Daoy (cell line): ENCODE measurements at regions not wholly inside any gene's neighbourhood (a gene's known extent, or its start where the extent isn't known, plus 50 kb on each side); places are given as distances from the start of the nearest gene placed in this dataset.
A peak's percentile ranks its signal among the peaks of the same experiment; 100 is the strongest.

ENCODE experiments used
- DNase-seq: peaks from one replicate; pipeline ENCODE4 v3.0.0-alpha.2; 2015; ENCODE audit warnings: low read depth

- DNase-seq = no peak
Measured at GRCh38 chr10:4529266-4529665, 296.7 kb upstream of the AKR1E2 start.

- DNase-seq = peak; percentile 15
Measured at GRCh38 chr10:4527281-4527970, 298.6 kb upstream of the AKR1E2 start.

GRCh38 chr10:4526311-4526731 lies 299.7 kb upstream of the AKR1E2 start:
- DNase-seq = no peak

GRCh38 chr10:4525103-4525502 lies 300.9 kb upstream of the AKR1E2 start:
- DNase-seq = no peak

GRCh38 chr10:4522296-4523000 lies 303.6 kb upstream of the AKR1E2 start:
- no peak for DNase-seq

- no peak for DNase-seq
Measured at GRCh38 chr10:4519658-4520402, 306.2 kb upstream of the AKR1E2 start.

GRCh38 chr10:4517746-4518145 lies 308.3 kb upstream of the AKR1E2 start:
- no peak for DNase-seq

GRCh38 chr10:4515721-4516120 lies 310.3 kb upstream of the AKR1E2 start:
- no peak for DNase-seq

GRCh38 chr10:4514445-4515108 lies 311.4 kb upstream of the AKR1E2 start:
- no peak for DNase-seq

- DNase-seq = peak; percentile 53
Measured at GRCh38 chr10:4512671-4513240, 313.3 kb upstream of the AKR1E2 start.

- DNase-seq = no peak
Measured at GRCh38 chr10:4512196-4512595, 313.8 kb upstream of the AKR1E2 start.

- DNase-seq = no peak
Measured at GRCh38 chr10:4511509-4511908, 314.5 kb upstream of the AKR1E2 start.

- DNase-seq = no peak
Measured at GRCh38 chr10:4509405-4509804, 316.6 kb upstream of the AKR1E2 start.

GRCh38 chr10:4506095-4506494 lies 319.9 kb upstream of the AKR1E2 start:
- DNase-seq = no peak

- no peak for DNase-seq
Measured at GRCh38 chr10:4504550-4504949, 321.5 kb upstream of the AKR1E2 start.

- no peak for DNase-seq
Measured at GRCh38 chr10:4503076-4503475, 322.9 kb upstream of the AKR1E2 start.

- DNase-seq = no peak
Measured at GRCh38 chr10:4501306-4501705, 324.7 kb upstream of the AKR1E2 start.

GRCh38 chr10:4498711-4499251 lies 327.2 kb upstream of the AKR1E2 start:
- DNase-seq = no peak

GRCh38 chr10:4494551-4494950 lies 331.5 kb upstream of the AKR1E2 start:
- no peak for DNase-seq

- no peak for DNase-seq
Measured at GRCh38 chr10:4492202-4492601, 333.8 kb upstream of the AKR1E2 start.

- DNase-seq = no peak
Measured at GRCh38 chr10:4488904-4489303, 337.1 kb upstream of the AKR1E2 start.

GRCh38 chr10:4485636-4486035 lies 340.4 kb upstream of the AKR1E2 start:
- no peak for DNase-seq
